Hepatocyte (in vitro differentiated cells): ENCODE measurements at regions not wholly inside any gene's neighbourhood (a gene's known extent, or its start where the extent isn't known, plus 50 kb on each side); places are given as distances from the start of the nearest gene placed in this dataset.

Source experiments
- EZH2 ChIP-seq: fragments of 200-600 bp; sonication (generic); IDR thresholded peaks from 2 replicates; pipeline ENCODE4 v1.6.1; 2016; ENCODE audit warnings: antibody characterized with exemption, mild to moderate bottlenecking, borderline replicate concordance
- EZH2phosphoT487 ChIP-seq: fragments of 200-600 bp; sonication (generic); IDR thresholded peaks from one replicate; pipeline ENCODE4 v1.6.1; 2018; ENCODE audit warnings: antibody characterized with exemption, mild to moderate bottlenecking, low read depth, moderate library complexity; ENCODE audit not compliant: unreplicated experiment, severe bottlenecking
- TF ChIP-seq, protein P1 (sequence below): fragments of 200-600 bp; sonication (generic); IDR thresholded peaks from 2 replicates; pipeline ENCODE4 v1.5.1; 2016; ENCODE audit warnings: antibody characterized with exemption, mild to moderate bottlenecking; ENCODE audit not compliant: poor library complexity

DNA sequence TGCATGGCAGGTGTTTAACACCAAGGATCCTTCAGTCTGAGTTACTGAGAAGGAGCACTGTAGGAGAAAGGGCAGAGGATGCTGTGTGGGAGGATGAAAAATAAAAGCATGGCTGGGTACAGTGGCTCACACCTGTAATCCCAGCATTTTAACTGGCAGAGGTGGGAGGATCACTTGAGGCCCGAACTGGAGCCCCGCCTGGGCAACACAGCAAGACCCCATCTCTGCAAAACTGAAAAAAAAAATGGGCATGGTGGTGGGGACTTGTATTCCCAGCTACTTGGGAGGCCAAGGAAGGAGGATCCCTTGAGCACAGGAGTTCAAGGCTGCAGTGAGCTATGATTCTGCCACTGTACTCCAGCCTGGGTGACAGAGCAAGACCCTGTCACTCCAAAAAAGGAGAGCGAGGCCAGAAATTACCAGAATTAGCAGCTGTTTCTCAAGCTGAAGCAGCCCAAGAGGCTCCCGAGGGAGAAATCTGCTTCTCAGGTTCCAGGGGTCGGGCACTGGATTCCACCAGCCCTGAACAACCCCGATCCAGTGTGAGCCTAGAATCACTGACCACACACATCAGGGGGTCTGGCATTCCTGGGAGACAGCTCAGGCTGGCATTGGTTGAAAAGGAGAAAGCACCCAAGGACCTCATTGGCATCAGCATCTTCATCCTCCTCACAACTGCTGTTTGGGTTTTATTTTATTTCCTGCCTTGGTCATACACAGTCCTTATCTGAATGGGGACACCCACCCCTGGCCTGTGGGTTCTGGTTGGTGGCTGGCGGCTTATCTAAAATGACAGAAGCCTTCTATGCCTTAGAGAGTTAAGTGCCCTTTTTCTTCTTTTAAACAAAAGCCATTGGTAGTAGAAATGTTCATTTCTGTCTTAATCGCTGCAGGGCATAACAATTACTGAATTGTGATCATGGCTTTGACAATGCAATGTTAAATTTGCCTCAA, 66.3 kb upstream of the TRIM2 start:
- TF ChIP-seq, protein P1, sequence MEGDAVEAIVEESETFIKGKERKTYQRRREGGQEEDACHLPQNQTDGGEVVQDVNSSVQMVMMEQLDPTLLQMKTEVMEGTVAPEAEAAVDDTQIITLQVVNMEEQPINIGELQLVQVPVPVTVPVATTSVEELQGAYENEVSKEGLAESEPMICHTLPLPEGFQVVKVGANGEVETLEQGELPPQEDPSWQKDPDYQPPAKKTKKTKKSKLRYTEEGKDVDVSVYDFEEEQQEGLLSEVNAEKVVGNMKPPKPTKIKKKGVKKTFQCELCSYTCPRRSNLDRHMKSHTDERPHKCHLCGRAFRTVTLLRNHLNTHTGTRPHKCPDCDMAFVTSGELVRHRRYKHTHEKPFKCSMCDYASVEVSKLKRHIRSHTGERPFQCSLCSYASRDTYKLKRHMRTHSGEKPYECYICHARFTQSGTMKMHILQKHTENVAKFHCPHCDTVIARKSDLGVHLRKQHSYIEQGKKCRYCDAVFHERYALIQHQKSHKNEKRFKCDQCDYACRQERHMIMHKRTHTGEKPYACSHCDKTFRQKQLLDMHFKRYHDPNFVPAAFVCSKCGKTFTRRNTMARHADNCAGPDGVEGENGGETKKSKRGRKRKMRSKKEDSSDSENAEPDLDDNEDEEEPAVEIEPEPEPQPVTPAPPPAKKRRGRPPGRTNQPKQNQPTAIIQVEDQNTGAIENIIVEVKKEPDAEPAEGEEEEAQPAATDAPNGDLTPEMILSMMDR: no peak
- TF ChIP-seq EZH2phosphoT487: no peak
- TF ChIP-seq EZH2: no peak
